ENCODE measurements at regions not wholly inside any gene's neighbourhood (a gene's known extent, or its start where the extent isn't known, plus 50 kb on each side); places are given as distances from the start of the nearest gene placed in this dataset.

DNA sequence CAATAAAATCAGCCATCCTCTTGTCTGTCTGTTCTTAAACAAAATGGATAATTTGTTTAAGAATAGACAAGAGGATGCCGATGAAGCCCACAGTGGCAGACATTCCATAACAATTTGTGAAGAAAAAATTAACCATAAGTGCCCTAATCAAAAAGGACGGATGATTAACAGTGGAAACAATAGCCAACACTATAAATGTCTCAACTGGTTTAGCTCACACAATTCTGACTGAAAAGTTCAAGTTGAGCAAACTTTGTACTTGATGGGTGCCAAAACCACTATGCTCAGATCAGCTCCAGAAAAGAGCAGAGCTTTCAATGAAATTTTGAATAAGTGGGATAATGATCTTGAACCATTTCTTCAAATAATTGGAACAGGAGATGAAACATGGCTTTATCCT lies 202.2 kb upstream of the OR4E1 start:
- Mint-ChIP-seq H3K36me3 (ENCODE audit: low read depth) (no peaks in the 10 kb centered on the region), H3K4me1 (peaks cover 2% of the 10 kb centered on the region), H3K27ac (ENCODE audit: unreplicated experiment) (no peak overlapping the region), H3K9me3 (no peaks in the 10 kb centered on the region), H3K27me3 (ENCODE audit: low read depth) (peaks cover 45% of the 10 kb centered on the region), H3K4me3 (no peak overlapping the region)
- DNase-seq (ENCODE audit: low read depth, low spot score) = no peak
- TF ChIP-seq, protein P1, sequence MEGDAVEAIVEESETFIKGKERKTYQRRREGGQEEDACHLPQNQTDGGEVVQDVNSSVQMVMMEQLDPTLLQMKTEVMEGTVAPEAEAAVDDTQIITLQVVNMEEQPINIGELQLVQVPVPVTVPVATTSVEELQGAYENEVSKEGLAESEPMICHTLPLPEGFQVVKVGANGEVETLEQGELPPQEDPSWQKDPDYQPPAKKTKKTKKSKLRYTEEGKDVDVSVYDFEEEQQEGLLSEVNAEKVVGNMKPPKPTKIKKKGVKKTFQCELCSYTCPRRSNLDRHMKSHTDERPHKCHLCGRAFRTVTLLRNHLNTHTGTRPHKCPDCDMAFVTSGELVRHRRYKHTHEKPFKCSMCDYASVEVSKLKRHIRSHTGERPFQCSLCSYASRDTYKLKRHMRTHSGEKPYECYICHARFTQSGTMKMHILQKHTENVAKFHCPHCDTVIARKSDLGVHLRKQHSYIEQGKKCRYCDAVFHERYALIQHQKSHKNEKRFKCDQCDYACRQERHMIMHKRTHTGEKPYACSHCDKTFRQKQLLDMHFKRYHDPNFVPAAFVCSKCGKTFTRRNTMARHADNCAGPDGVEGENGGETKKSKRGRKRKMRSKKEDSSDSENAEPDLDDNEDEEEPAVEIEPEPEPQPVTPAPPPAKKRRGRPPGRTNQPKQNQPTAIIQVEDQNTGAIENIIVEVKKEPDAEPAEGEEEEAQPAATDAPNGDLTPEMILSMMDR (conservative IDR thresholded peaks at IDR 0.05) = no peak

DNA sequence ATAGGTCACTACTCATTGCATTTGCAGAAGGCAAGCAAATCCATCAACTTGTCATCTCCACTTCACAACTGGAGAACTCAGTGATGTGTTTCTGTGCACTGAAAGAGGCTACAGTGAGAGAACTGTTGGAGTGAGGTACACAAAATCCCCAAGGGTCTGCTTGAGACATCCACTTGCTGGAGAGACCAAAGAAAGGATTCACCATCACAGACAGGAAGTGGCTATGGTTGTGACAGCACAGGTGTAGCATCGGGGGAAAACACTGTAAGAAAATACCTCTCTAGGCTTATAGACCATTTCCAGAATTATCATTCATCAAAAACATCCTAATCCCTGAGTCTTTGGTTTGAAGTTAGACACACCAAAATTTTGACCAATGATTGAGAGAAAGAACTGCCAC lies 201.3 kb upstream of the OR4E1 start:
- Mint-ChIP-seq H3K27me3 (ENCODE audit: low read depth) (peaks cover 48% of the 10 kb centered on the region), H3K36me3 (ENCODE audit: low read depth) (no peaks in the 10 kb centered on the region), H3K9me3 (no peaks in the 10 kb centered on the region), H3K27ac (ENCODE audit: unreplicated experiment) (no peak overlapping the region), H3K4me3 (no peak overlapping the region), H3K4me1 (no peaks in the 10 kb centered on the region)
- DNase-seq (ENCODE audit: low read depth, low spot score) = no peak
- TF ChIP-seq, protein P1 (conservative IDR thresholded peaks at IDR 0.05) = no peak

DNA sequence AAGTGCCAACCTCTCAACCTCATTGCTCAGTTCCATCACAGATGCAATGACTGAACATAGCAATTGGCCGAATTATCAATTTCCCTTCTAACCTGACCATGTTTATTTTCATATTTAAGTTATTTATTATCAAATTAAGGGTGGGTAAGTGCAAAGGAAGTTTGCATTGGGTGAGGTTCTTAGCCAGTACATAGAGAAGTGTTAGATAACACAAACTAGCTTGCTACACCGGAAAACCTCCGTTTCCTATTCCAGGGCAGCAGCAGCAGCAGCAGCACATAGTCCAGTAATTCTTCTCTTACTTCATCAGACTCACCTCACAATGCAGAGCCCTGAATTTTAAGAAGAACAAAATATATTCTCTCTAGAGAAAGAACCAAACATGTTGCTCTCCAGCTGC lies 200.5 kb upstream of the OR4E1 start:
- TF ChIP-seq, protein P1 (conservative IDR thresholded peaks at IDR 0.05) = no peak
- no peak for DNase-seq (ENCODE audit: low read depth, low spot score)

DNA sequence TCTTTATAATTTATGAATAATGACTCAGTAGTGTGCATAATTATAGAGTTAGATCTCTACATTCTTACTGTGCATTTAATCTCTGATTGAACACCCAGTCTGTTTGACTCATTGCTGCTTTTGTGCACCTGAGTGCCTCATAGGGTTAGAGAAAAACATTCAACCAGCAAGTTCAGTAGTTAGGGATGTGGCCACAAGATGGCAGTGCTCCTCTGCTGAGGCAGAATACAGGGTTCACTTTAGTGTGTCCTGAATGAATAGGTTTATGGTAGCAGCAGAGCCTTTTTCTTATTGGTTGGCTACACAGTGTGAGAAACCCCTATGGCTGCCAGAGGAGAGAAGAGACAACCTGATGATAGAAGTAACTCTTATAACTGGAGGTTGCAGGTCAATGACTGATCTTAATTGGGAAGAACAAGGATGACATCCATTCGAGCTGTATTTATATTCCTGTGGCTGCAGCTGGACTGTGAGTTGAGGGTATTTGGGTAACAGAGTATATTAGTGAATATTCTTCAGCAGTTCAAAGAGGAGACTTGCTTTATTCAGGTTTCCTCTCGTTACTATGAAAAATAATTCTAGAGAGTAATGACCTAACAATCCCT lies 194.9 kb upstream of the OR4E1 start:
- Mint-ChIP-seq H3K4me1 (no peaks in the 10 kb centered on the region), H3K4me3 (no peak overlapping the region), H3K27ac (ENCODE audit: unreplicated experiment) (no peak overlapping the region), H3K36me3 (ENCODE audit: low read depth) (no peaks in the 10 kb centered on the region), H3K27me3 (ENCODE audit: low read depth) (peaks cover 56% of the 10 kb centered on the region), H3K9me3 (no peaks in the 10 kb centered on the region)
- peak; percentile 73 for DNase-seq (ENCODE audit: low read depth, low spot score)
- TF ChIP-seq, protein P1 (conservative IDR thresholded peaks at IDR 0.05) = peak; percentile 83

More for the DNA sequence above, 200.5 kb upstream of the OR4E1 start:
- no peaks in the 10 kb centered on the region for H3K4me1 Mint-ChIP-seq
- H3K27ac Mint-ChIP-seq (ENCODE audit: unreplicated experiment) = no peak overlapping the region
- no peaks in the 10 kb centered on the region for H3K36me3 Mint-ChIP-seq (ENCODE audit: low read depth)
- H3K4me3 Mint-ChIP-seq = no peak overlapping the region
- peaks cover 49% of the 10 kb centered on the region for H3K27me3 Mint-ChIP-seq (ENCODE audit: low read depth)
- no peaks in the 10 kb centered on the region for H3K9me3 Mint-ChIP-seq

DNA sequence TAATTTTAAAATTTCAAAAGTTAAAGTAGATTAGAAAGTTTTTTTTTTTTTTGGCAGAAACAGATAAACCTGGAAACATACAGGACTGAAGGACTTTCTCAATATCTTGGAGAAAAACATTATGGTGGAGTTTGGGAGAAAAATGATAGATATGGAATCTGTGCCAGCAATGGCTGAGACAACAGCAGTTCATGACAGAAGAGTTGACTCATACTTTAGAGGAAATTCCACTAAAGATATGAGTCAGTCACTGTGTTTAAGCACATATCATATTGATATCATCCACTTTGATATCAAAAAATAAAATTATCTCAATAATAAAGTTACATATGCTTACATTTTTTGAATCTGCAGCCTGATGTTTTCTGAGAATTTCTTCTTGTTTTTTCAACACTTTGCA lies 193.9 kb upstream of the OR4E1 start:
- H3K4me3 Mint-ChIP-seq = no peak overlapping the region
- H3K27me3 Mint-ChIP-seq (ENCODE audit: low read depth) = peaks cover 57% of the 10 kb centered on the region
- no peaks in the 10 kb centered on the region for H3K4me1 Mint-ChIP-seq
- TF ChIP-seq, protein P1 (conservative IDR thresholded peaks at IDR 0.05) = no peak
- no peaks in the 10 kb centered on the region for H3K9me3 Mint-ChIP-seq
- no peaks in the 10 kb centered on the region for H3K36me3 Mint-ChIP-seq (ENCODE audit: low read depth)
- DNase-seq (ENCODE audit: low read depth, low spot score) = no peak
- no peak overlapping the region for H3K27ac Mint-ChIP-seq (ENCODE audit: unreplicated experiment)

Measured in neural crest cell (in vitro differentiated cells).